HG02885 (cell line): ENCODE measurements at regions not wholly inside any gene's neighbourhood (a gene's known extent, or its start where the extent isn't known, plus 50 kb on each side); places are given as distances from the start of the nearest gene placed in this dataset.

ENCODE experiments used
- ATAC-seq: cut with Tn5 transposase; IDR thresholded peaks from one replicate; pipeline ENCODE4 v1.9.1; 2021; ENCODE audit warnings: mild to moderate bottlenecking; ENCODE audit not compliant: unreplicated experiment, poor library complexity

DNA sequence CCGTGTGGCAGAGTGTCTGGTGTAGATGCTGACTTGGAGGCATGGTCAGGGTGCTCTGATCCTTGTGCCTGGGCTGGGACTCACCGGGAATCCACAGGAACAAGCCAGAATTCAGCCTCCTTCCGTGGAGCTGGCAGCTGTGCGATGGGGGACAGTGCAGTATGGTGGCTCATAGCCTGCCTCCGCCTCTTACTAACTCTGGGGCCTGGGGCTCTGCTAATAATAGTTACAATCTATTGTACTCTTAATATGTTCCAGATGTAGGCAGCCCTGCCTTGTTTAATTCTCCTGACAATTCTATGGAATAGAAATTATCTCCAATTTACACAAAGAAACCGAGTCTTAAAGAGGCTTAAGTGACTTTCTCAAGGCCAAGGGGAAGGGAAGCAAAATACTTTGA, 77.6 kb downstream of the PCDH1 start:
- ATAC-seq, result no peak

DNA sequence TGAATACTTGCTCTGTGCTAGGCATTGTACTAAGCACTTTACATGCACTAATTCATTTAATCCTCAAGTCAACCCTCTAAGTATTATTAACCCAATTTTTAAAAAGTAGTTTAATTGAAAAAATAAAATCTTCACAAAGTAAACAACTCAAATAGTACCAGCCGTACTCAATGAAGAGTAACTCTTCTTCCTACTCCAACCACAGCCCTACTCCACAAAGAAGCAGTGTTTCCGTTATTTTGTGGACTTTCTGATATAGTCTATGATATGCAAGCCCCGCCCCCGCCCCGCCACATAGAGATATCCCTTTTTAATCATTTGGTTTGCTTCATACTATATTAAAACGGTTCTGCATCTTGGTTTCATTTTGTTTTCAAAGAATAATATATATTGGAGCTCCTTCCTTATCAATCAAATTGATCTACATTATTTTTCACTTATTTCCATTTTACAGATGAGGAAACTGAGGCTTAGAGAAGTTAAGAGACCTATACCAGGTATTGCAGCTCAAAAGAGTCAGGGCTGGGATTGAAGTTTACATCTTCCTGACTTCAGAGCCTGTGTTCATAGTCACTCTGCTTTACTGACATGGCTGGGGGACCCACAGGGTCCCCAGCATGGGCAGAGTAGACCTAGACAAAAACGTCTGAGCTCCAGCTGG, 78.6 kb downstream of the PCDH1 start:
- ATAC-seq, result no peak

- no peak for ATAC-seq
These were observed 80.8 kb downstream of the PCDH1 start for GRCh38 chr5:141797425-141797824.

- ATAC-seq, result no peak
These were observed 82.8 kb downstream of the PCDH1 start for GRCh38 chr5:141795421-141795820.

- ATAC-seq, result no peak
These were observed 84.3 kb downstream of the PCDH1 start for GRCh38 chr5:141793881-141794280.

- ATAC-seq, result no peak
These were observed 84.8 kb downstream of the PCDH1 start for GRCh38 chr5:141793403-141793802.

GRCh38 chr5:141790630-141791029, 87.6 kb downstream of the PCDH1 start:
- ATAC-seq, result no peak

- ATAC-seq, result no peak
These were observed 88.9 kb downstream of the PCDH1 start for GRCh38 chr5:141789330-141789729.

GRCh38 chr5:141788296-141788970, 89.8 kb downstream of the PCDH1 start:
- ATAC-seq, result no peak

GRCh38 chr5:141787376-141787775, 90.8 kb downstream of the PCDH1 start:
- ATAC-seq, result no peak

GRCh38 chr5:141786700-141787099, 91.5 kb downstream of the PCDH1 start:
- no peak for ATAC-seq

GRCh38 chr5:141785711-141786110, 92.5 kb downstream of the PCDH1 start:
- no peak for ATAC-seq

DNA sequence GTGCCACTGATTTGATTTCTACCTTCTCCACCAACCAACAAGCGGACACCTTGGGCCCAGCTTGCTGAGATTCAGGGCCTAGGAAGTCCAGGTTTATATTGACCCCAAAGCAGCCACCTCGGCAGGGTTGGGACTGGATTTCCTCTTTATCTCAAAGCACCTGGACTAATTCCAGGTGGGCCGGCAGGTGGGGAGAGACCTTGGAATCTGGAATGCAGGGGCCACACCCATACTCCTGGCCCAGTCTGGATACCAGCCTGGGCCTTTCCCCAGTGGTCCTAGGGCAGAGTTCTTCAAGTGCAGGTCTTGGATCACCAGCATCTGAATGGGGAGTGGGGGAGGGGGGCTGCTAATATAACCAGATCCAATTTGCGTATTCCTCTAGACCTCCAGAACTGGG, 93.1 kb downstream of the PCDH1 start:
- no peak for ATAC-seq

DNA sequence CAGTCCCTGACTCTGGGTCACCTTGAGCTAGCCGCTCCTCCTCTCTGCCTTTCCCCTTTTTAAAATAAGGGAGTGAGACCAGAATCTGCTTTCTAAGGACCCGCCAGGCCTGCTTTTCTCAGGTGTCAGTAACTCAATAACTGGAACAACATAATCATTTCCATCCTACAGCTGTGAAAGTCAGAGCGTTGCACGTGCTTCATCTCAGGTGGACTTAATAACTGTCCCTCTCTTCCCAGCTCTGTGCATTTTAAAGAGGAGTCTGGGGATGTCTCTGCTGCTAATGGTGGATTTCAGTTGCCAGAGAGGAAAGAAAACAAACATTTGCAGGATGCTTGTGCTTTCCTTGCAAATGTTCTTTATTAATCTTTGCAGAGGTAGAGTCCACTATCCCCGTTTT, 93.7 kb downstream of the PCDH1 start:
- no peak for ATAC-seq

DNA sequence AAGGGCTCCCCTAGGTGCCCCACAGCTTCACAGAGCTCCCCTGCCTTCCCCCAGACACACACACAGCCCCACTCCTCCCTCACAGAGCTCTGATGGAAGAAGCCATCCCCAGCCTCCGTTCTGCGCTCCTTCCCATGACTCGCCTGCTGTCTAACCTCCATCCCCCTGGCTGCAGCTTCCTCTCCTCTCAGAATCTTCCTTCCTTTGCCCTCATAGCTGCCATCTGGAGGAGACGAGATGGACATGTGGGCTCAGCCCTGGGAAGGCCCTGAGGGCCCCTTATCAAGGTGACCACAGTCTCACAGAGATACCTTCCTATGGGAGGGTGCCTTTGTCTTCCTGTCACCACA, 94.3 kb downstream of the PCDH1 start:
- ATAC-seq, result no peak

GRCh38 chr5:141783005-141783946, 94.9 kb downstream of the PCDH1 start:
- ATAC-seq, result no peak

GRCh38 chr5:141781910-141782309, 96.3 kb downstream of the PCDH1 start:
- ATAC-seq, result no peak

DNA sequence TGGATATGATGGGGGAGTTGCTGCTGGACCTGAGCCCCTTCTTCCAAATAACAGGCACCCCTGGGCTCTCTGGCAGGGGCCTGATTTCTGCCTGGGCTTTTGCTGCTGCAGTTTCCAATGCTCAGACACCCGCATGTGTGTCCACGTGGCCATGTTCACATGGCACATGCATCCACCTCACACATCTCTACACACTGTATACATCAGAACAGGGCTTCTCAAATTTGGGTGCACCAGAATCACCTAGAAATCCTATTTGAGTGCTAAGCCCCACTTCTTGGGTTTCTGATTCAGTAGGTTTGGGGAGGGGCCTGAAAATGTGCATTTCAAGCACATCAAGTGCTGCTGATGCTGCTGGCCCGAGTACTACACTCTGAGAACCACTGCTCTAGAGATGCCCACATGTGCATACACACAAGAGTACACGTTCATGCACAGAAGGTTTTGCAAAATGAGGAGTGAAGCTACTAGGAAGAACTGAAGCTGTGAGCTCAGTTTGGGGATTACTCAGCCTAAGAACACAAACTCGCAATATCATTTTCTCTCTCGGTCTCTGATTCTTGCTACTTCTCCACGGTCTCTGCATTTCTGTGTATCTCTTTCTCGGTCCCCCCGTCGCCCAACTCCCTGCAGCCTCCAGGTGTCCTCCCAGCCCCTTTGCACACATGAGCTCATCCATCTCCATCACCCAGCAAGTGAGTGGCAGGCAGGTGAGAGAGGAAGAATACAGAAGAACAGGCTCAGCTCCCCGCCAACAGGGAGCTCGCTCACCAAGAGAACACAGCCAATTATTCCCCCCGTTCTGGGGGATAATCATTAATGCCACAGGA, 97.0 kb downstream of the PCDH1 start:
- ATAC-seq, result no peak

DNA sequence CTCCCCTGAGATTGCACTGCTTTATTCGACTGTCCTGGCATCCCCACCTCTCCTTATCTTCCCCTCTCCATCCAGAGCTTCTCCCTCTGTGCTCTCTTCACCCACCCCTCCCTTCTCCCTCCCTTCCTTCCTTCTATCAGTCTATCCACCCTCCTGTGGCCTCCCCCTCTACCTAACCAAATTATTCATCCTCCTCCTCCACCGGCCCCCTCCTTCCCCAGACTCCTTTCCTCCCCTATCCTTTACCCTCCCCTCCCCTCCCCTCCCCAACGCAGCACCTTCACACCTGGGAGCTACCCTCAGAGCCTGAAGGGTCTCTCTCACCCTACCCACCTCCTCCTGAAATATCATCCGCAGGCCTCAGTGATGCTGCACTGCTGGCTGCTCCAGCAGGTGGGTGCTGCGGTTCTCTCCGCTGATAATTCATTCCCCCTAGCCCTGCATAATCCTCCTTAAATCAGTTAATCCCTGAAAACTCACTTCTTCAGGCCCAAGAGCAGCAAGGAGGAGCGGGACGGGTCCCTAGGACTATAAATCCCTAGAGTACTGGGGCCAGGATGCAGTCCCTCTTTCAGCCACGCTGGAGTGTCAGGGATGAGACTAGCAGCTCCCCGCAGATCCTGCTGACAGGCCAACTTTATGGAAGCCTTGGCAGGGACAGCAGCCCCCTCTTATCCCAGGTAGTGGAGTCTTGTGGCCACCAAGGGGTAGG, 97.8 kb downstream of the PCDH1 start:
- ATAC-seq, result no peak

GRCh38 chr5:141779503-141779973, 97.5 kb upstream of the ARAP3 start:
- no peak for ATAC-seq
